Peyer's patch (tissue), 4 donors: ENCODE measurements at regions not wholly inside any gene's neighbourhood (a gene's known extent, or its start where the extent isn't known, plus 50 kb on each side); places are given as distances from the start of the nearest gene placed in this dataset.

ENCODE experiments used
- CTCF ChIP-seq, 6 experiments: fragments of 450-650 bp in 4 of 6; fragments of 200-600 bp in 2 of 6; sonication (generic) in 1 of 6; IDR thresholded peaks; one replicate each; pipeline ENCODE4 v1.5.1; 2017 to 2019; ENCODE audit warnings: antibody characterized with exemption in 6 of 6, mild to moderate bottlenecking in 3 of 6, moderate library complexity in 1 of 6
- POLR2A ChIP-seq, 2 donors: fragments of 450-650 bp; IDR thresholded peaks; one replicate each; pipeline ENCODE4 v1.5.1; 2017; ENCODE audit warnings: antibody characterized with exemption in 2 of 2, mild to moderate bottlenecking in 2 of 2, moderate library complexity in 2 of 2

- TF ChIP-seq CTCF (IDR thresholded peaks at IDR 0.05) (no peak), POLR2A (IDR thresholded peaks at IDR 0.05) (no peak)
Observed at GRCh38 chr13:105974380-105974779, 561.1 kb downstream of the EFNB2 start.
